GM23338 (cell line): ENCODE measurements at regions not wholly inside any gene's neighbourhood (a gene's known extent, or its start where the extent isn't known, plus 50 kb on each side); places are given as distances from the start of the nearest gene placed in this dataset.
A peak's percentile ranks its signal among the peaks of the same experiment; 100 is the strongest.

Experiments used
- ATAC-seq: fragments of 200-7000 bp; cut with Tn5 transposase; 3 replicates; pipeline ENCODE4 v1.9.1; 2020
- DNase-seq: peaks from one replicate; pipeline ENCODE4 v3.0.0-alpha.2; 2015; ENCODE audit warnings: low spot score
- H2AFZ ChIP-seq: fragments of 200-600 bp; sonication (generic); 2 replicates; pipeline ENCODE4 v1.8.0; 2016; ENCODE audit warnings: antibody characterized with exemption, mild to moderate bottlenecking, moderate library complexity
- H3F3A ChIP-seq: fragments of 200-600 bp; sonication (generic); replicated peaks from 2 replicates; pipeline ENCODE4 v1.8.0; 2017; ENCODE audit warnings: antibody characterized with exemption, mixed run types, low read depth
- H3K27ac ChIP-seq: fragments of 200-600 bp; sonication (generic); 2 replicates; pipeline ENCODE4 v1.6.1; 2016; ENCODE audit warnings: low read depth
- H3K27me3 ChIP-seq: fragments of 200-600 bp; sonication (generic); 2 replicates; pipeline ENCODE4 v1.8.0; 2016; ENCODE audit warnings: mild to moderate bottlenecking, mixed run types, moderate library complexity; ENCODE audit not compliant: insufficient read depth
- H3K36me3 ChIP-seq: fragments of 200-600 bp; sonication (generic); 2 replicates; pipeline ENCODE4 v1.8.0; 2016; ENCODE audit warnings: mild to moderate bottlenecking; ENCODE audit not compliant: insufficient read depth
- H3K4me1 ChIP-seq: fragments of 200-600 bp; sonication (generic); 2 replicates; pipeline ENCODE4 v1.8.0; 2016; ENCODE audit warnings: mild to moderate bottlenecking, moderate library complexity; ENCODE audit not compliant: insufficient read depth
- H3K4me2 ChIP-seq: fragments of 200-600 bp; sonication (generic); 2 replicates; pipeline ENCODE4 v1.7.1; 2017; ENCODE audit warnings: mixed run types
- H3K4me3 ChIP-seq: fragments of 200-600 bp; sonication (generic); 2 replicates; pipeline ENCODE4 v1.6.1; 2016; ENCODE audit warnings: mixed run types
- H3K79me2 ChIP-seq: fragments of 200-600 bp; sonication (generic); replicated peaks from 2 replicates; pipeline ENCODE4 v1.8.0; 2017; ENCODE audit warnings: mild to moderate bottlenecking; ENCODE audit not compliant: insufficient read depth
- H3K9me2 ChIP-seq: fragments of 200-600 bp; sonication (generic); 2 replicates; pipeline ENCODE4 v1.8.0; 2017; ENCODE audit not compliant: insufficient read depth
- H4K20me1 ChIP-seq: fragments of 200-600 bp; sonication (generic); replicated peaks from 2 replicates; pipeline ENCODE4 v1.8.0; 2017; ENCODE audit warnings: mild to moderate bottlenecking; ENCODE audit not compliant: insufficient read depth
- H3K27ac Mint-ChIP-seq: 2 replicates; pipeline ENCODE4 v1.8.0; 2020; ENCODE audit warnings: inconsistent platforms, mild to moderate bottlenecking, moderate library complexity, mixed read lengths
- H3K27me3 Mint-ChIP-seq: 3 replicates; pipeline ENCODE4 v1.8.0; 2022; ENCODE audit warnings: low read depth, mild to moderate bottlenecking, moderate library complexity, mixed read lengths, inconsistent platforms; ENCODE audit not compliant: insufficient read depth, poor library complexity
- H3K36me3 Mint-ChIP-seq: 3 replicates; pipeline ENCODE4 v1.8.0; 2021; ENCODE audit warnings: low read depth, mild to moderate bottlenecking, inconsistent platforms, moderate library complexity, mixed read lengths
- H3K4me1 Mint-ChIP-seq: 3 replicates; pipeline ENCODE4 v1.8.0; 2020; ENCODE audit warnings: mild to moderate bottlenecking, inconsistent platforms, mixed read lengths
- H3K4me3 Mint-ChIP-seq: 3 replicates; pipeline ENCODE4 v1.8.0; 2021; ENCODE audit warnings: moderate library complexity, mild to moderate bottlenecking, inconsistent platforms, mixed read lengths
- H3K9me3 Mint-ChIP-seq: 3 replicates; pipeline ENCODE4 v1.8.0; 2020; ENCODE audit warnings: moderate library complexity, mild to moderate bottlenecking, inconsistent platforms, mixed read lengths
- EZH2phosphoT487 ChIP-seq: fragments of 200-600 bp; sonication (generic); IDR thresholded peaks from one replicate; pipeline ENCODE4 v1.8.1; 2018; ENCODE audit warnings: antibody characterized with exemption; ENCODE audit not compliant: unreplicated experiment
- POLR2AphosphoS5 ChIP-seq: IDR thresholded peaks from 2 replicates; pipeline ENCODE4 v1.6.1; 2016; ENCODE audit warnings: antibody characterized with exemption, low read depth
- REST ChIP-seq: IDR thresholded peaks from one replicate; pipeline ENCODE4 v1.6.1; 2018; ENCODE audit warnings: antibody characterized with exemption; ENCODE audit not compliant: unreplicated experiment
- STAT1 ChIP-seq: IDR thresholded peaks from one replicate; pipeline ENCODE4 v1.6.1; 2016; ENCODE audit warnings: antibody characterized with exemption; ENCODE audit not compliant: unreplicated experiment
- ZNF114 ChIP-seq: fragments of 250-450 bp; sonication (Bioruptor Pico); IDR thresholded peaks from 2 replicates; pipeline ENCODE4 v1.5.0; 2020; ENCODE audit warnings: mild to moderate bottlenecking, moderate library complexity
- ZNF331 ChIP-seq: fragments of 250-450 bp; sonication (Bioruptor Pico); IDR thresholded peaks from 2 replicates; pipeline ENCODE4 v1.5.0; 2020; ENCODE audit warnings: low read depth, mild to moderate bottlenecking, moderate library complexity
- ZNF462 ChIP-seq: fragments of 250-450 bp; sonication (Bioruptor Pico); IDR thresholded peaks from 2 replicates; pipeline ENCODE4 v1.5.0; 2020; ENCODE audit warnings: mild to moderate bottlenecking, moderate library complexity

- Mint-ChIP-seq H3K36me3 (no peaks in the 10 kb centered on the region), H3K9me3 (no peaks in the 10 kb centered on the region), H3K4me1 (peaks cover 55% of the 10 kb centered on the region), H3K27ac (peak overlapping the region; percentile 88), H3K27me3 (no peaks in the 10 kb centered on the region), H3K4me3 (peak overlapping the region; percentile 24; the same call in 2 of the 3 replicates)
- Histone ChIP-seq H3K27me3 (no peaks in the 10 kb centered on the region), H3K27ac (peak overlapping the region; percentile 66; the same call in 1 of the 2 replicates), H3K79me2 (no peaks in the 10 kb centered on the region), H3K4me2 (peak overlapping the region; percentile 39), H4K20me1 (no peaks in the 10 kb centered on the region), H3K4me3 (peak overlapping the region; percentile 19), H3K4me1 (peaks cover 49% of the 10 kb centered on the region), H3F3A (no peaks in the 10 kb centered on the region), H3K36me3 (no peaks in the 10 kb centered on the region), H3K9me2 (no peaks in the 10 kb centered on the region), H2AFZ (no peak overlapping the region)
- DNase-seq (peak; percentile 19), ATAC-seq (no peak)
- no peak for TF ChIP-seq ZNF331 (CRISPR knock-in tag)
- no peak for TF ChIP-seq ZNF462
- no peak for TF ChIP-seq STAT1
- no peak for TF ChIP-seq POLR2AphosphoS5
- no peak for TF ChIP-seq EZH2phosphoT487
Measured at GRCh38 chr12:63021116-63021515, 86.2 kb upstream of the PPM1H start.

GRCh38 chr12:63020269-63020668, 85.3 kb upstream of the PPM1H start:
- TF ChIP-seq ZNF114 (CRISPR knock-in tag) (no peak), REST (no peak)
- no peaks in the 10 kb centered on the region for H3K36me3 Mint-ChIP-seq
- peak; percentile 45; the same call in 1 of the 3 replicates for ATAC-seq
- Histone ChIP-seq H3K9me2 (no peaks in the 10 kb centered on the region), H3K4me3 (no peak overlapping the region), H3K27me3 (no peaks in the 10 kb centered on the region), H3K27ac (no peak overlapping the region), H3K36me3 (no peaks in the 10 kb centered on the region), H4K20me1 (no peaks in the 10 kb centered on the region), H3K79me2 (no peaks in the 10 kb centered on the region), H3K4me1 (peaks cover 43% of the 10 kb centered on the region), H3K4me2 (peak overlapping the region; percentile 39), H2AFZ (no peak overlapping the region), H3F3A (no peaks in the 10 kb centered on the region)
- DNase-seq: no peak
- no peaks in the 10 kb centered on the region for H3K9me3 Mint-ChIP-seq
- peaks cover 48% of the 10 kb centered on the region for H3K4me1 Mint-ChIP-seq
- H3K4me3 Mint-ChIP-seq: peak overlapping the region; percentile 7; the same call in 2 of the 3 replicates
- H3K27me3 Mint-ChIP-seq: no peaks in the 10 kb centered on the region
- H3K27ac Mint-ChIP-seq: peak overlapping the region; percentile 25
